GM10248 (cell line): ENCODE measurements at regions not wholly inside any gene's neighbourhood (a gene's known extent, or its start where the extent isn't known, plus 50 kb on each side); places are given as distances from the start of the nearest gene placed in this dataset.

Experiments
- CTCF ChIA-PET: fragments of 300-600 bp; sonication (Branson Sonifier 250); formaldehyde crosslinking; extraction: SDS; loops from one replicate; lab custom pipeline; 2021; ENCODE audit warnings: antibody characterized with exemption; lab: Yijun Ruan, JAX
- POLR2A ChIA-PET: fragments of 350-650 bp; sonication (Branson Sonifier 250); formaldehyde crosslinking; extraction: SDS; loops from one replicate; lab custom pipeline; 2020; ENCODE audit warnings: antibody characterized with exemption; lab: Yijun Ruan, JAX
- DNase-seq: peaks from one replicate; pipeline ENCODE4 v3.0.0; 2012; ENCODE audit errors: extremely low spot score
- CTCF ChIP-seq: IDR thresholded peaks from 2 replicates; pipeline ENCODE4 v1.5.1; 2012; ENCODE audit warnings: mild to moderate bottlenecking, low read depth; ENCODE audit errors: extremely low read depth, missing control alignments, control extremely low read depth

- DNase-seq, result no peak
- no peak for TF ChIP-seq CTCF
- CTCF ChIA-PET, result interaction anchor here (1.0 to 1.6 kb wide), 3 partner anchors 11 to 16 kb away, joined by 3 to 5 read pairs (median 4); no protein-coding TSS in a partner anchor
- POLR2A ChIA-PET, result no interaction called here
These were observed 287.7 kb upstream of the TLE4 start for GRCh38 chr9:79284081-79284480.

- no peak for DNase-seq
- ChIA-PET POLR2A (no interaction called here), CTCF (interaction anchor here (1.0 to 2.0 kb wide), 2 partner anchors 9 to 17 kb away, joined by 4 to 5 read pairs; no protein-coding TSS in a partner anchor)
- TF ChIP-seq CTCF, result no peak
These were observed 284.6 kb upstream of the TLE4 start for GRCh38 chr9:79286992-79287707.

GRCh38 chr9:79287708-79288290 is 284.0 kb upstream of the TLE4 start:
- TF ChIP-seq CTCF, result no peak
- no peak for DNase-seq
- POLR2A ChIA-PET, result no interaction called here
- CTCF ChIA-PET, result interaction anchor here (1.0 to 1.2 kb wide), 2 partner anchors 8 to 15 kb away, joined by 3 to 4 read pairs; no protein-coding TSS in a partner anchor

- no peak for DNase-seq
- no peak for TF ChIP-seq CTCF
- POLR2A ChIA-PET, result no interaction called here
- CTCF ChIA-PET, result no interaction called here
These were observed 281.9 kb upstream of the TLE4 start for GRCh38 chr9:79289856-79290255.

- no peak for TF ChIP-seq CTCF
These were observed 279.0 kb upstream of the TLE4 start for GRCh38 chr9:79292731-79293280.

GRCh38 chr9:79300068-79300467 is 271.7 kb upstream of the TLE4 start:
- DNase-seq, result no peak
- TF ChIP-seq CTCF, result no peak
- ChIA-PET POLR2A (no interaction called here), CTCF (interaction anchor here (1.3 kb wide), 1 partner anchor 16 kb away, joined by 3 read pairs; no protein-coding TSS in a partner anchor)

More at GRCh38 chr9:79292731-79293280, 279.0 kb upstream of the TLE4 start:
- POLR2A ChIA-PET, result no interaction called here
- CTCF ChIA-PET, result interaction anchor here (1.2 kb wide), 1 partner anchor 10 kb away, joined by 3 read pairs; no protein-coding TSS in a partner anchor
- no peak for DNase-seq
